ENCODE measurements at regions not wholly inside any gene's neighbourhood (a gene's known extent, or its start where the extent isn't known, plus 50 kb on each side); places are given as distances from the start of the nearest gene placed in this dataset.

- no peak overlapping the region for H3K27ac Mint-ChIP-seq
- intact Hi-C loops (cut with micrococcal nuclease): no loop called here
- Histone ChIP-seq H3K9me3 (ENCODE audit: control insufficient read depth, insufficient read depth, low read length) (no peaks in the 10 kb centered on the region), H3K4me3 (ENCODE audit: low read length) (no peak overlapping the region), H3K4me1 (ENCODE audit: control insufficient read depth, insufficient read depth, low read length) (no peaks in the 10 kb centered on the region), H3K36me3 (ENCODE audit: control insufficient read depth, insufficient read depth, low read length) (no peaks in the 10 kb centered on the region), H3K27me3 (ENCODE audit: control insufficient read depth, insufficient read depth, low read length) (no peaks in the 10 kb centered on the region), H3K27ac (ENCODE audit: low read length) (no peak overlapping the region)
- H3K36me3 Mint-ChIP-seq: no peaks in the 10 kb centered on the region
- TF ChIP-seq, protein P1, sequence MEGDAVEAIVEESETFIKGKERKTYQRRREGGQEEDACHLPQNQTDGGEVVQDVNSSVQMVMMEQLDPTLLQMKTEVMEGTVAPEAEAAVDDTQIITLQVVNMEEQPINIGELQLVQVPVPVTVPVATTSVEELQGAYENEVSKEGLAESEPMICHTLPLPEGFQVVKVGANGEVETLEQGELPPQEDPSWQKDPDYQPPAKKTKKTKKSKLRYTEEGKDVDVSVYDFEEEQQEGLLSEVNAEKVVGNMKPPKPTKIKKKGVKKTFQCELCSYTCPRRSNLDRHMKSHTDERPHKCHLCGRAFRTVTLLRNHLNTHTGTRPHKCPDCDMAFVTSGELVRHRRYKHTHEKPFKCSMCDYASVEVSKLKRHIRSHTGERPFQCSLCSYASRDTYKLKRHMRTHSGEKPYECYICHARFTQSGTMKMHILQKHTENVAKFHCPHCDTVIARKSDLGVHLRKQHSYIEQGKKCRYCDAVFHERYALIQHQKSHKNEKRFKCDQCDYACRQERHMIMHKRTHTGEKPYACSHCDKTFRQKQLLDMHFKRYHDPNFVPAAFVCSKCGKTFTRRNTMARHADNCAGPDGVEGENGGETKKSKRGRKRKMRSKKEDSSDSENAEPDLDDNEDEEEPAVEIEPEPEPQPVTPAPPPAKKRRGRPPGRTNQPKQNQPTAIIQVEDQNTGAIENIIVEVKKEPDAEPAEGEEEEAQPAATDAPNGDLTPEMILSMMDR (IDR thresholded peaks at IDR 0.05): no peak
- DNase-seq (no peak), ATAC-seq (no peak)
- WGBS (ENCODE audit: insufficient coverage): 94% methylated on average over 4 of the region's 4 CpGs
- H3K4me3 Mint-ChIP-seq: no peak overlapping the region
- H3K9me3 Mint-ChIP-seq: no peaks in the 10 kb centered on the region
- peaks cover 11 to 22% of the 10 kb centered on the region in 2 donors for H3K27me3 Mint-ChIP-seq (ENCODE audit: low read depth in 2 of 2)
- no peaks in the 10 kb centered on the region for H3K4me1 Mint-ChIP-seq
Observed at GRCh38 chr4:184885602-184886001, 59.8 kb upstream of the ACSL1 start.

- no peak overlapping the region for H3K27ac ChIP-seq (ENCODE audit: low read length)
- H3K4me3 ChIP-seq (ENCODE audit: low read length): no peak overlapping the region
- no peak overlapping the region for H3K4me3 Mint-ChIP-seq
- no peaks in the 10 kb centered on the region for H3K9me3 ChIP-seq (ENCODE audit: control insufficient read depth, insufficient read depth, low read length)
- DNase-seq: no peak
- intact Hi-C loops (cut with micrococcal nuclease): no loop called here
- H3K27me3 ChIP-seq (ENCODE audit: control insufficient read depth, insufficient read depth, low read length): no peaks in the 10 kb centered on the region
- TF ChIP-seq, protein P1 (IDR thresholded peaks at IDR 0.05): no peak
- H3K36me3 ChIP-seq (ENCODE audit: control insufficient read depth, insufficient read depth, low read length): no peaks in the 10 kb centered on the region
- 81% methylated on average over 1 of the region's 3 CpGs for WGBS (ENCODE audit: insufficient coverage)
- H3K9me3 Mint-ChIP-seq: no peaks in the 10 kb centered on the region
- peaks cover 6 to 24% of the 10 kb centered on the region in 2 donors for H3K27me3 Mint-ChIP-seq (ENCODE audit: low read depth in 2 of 2)
- H3K36me3 Mint-ChIP-seq: no peaks in the 10 kb centered on the region
- no peak for ATAC-seq
- no peaks in the 10 kb centered on the region for H3K4me1 Mint-ChIP-seq
- H3K27ac Mint-ChIP-seq: no peak overlapping the region
- H3K4me1 ChIP-seq (ENCODE audit: control insufficient read depth, insufficient read depth, low read length): no peaks in the 10 kb centered on the region
Observed at GRCh38 chr4:184887333-184887732, 61.6 kb upstream of the ACSL1 start.

GRCh38 chr4:184887947-184888346 lies 62.2 kb upstream of the ACSL1 start:
- Histone ChIP-seq H3K36me3 (ENCODE audit: control insufficient read depth, insufficient read depth, low read length) (no peaks in the 10 kb centered on the region), H3K27me3 (ENCODE audit: control insufficient read depth, insufficient read depth, low read length) (no peaks in the 10 kb centered on the region), H3K9me3 (ENCODE audit: control insufficient read depth, insufficient read depth, low read length) (no peaks in the 10 kb centered on the region), H3K4me3 (ENCODE audit: low read length) (no peak overlapping the region), H3K4me1 (ENCODE audit: control insufficient read depth, insufficient read depth, low read length) (no peaks in the 10 kb centered on the region), H3K27ac (ENCODE audit: low read length) (no peak overlapping the region)
- H3K4me1 Mint-ChIP-seq: no peaks in the 10 kb centered on the region
- ATAC-seq (no peak), DNase-seq (no peak)
- H3K27me3 Mint-ChIP-seq (ENCODE audit: low read depth in 2 of 2): peaks cover 6 to 24% of the 10 kb centered on the region in 2 donors
- no peaks in the 10 kb centered on the region for H3K9me3 Mint-ChIP-seq
- H3K36me3 Mint-ChIP-seq: no peaks in the 10 kb centered on the region
- 93% methylated on average over 6 of the region's 6 CpGs for WGBS (ENCODE audit: insufficient coverage)
- H3K27ac Mint-ChIP-seq: no peak overlapping the region
- no peak overlapping the region for H3K4me3 Mint-ChIP-seq
- intact Hi-C loops (cut with micrococcal nuclease): no loop called here
- TF ChIP-seq, protein P1 (IDR thresholded peaks at IDR 0.05): no peak

DNA sequence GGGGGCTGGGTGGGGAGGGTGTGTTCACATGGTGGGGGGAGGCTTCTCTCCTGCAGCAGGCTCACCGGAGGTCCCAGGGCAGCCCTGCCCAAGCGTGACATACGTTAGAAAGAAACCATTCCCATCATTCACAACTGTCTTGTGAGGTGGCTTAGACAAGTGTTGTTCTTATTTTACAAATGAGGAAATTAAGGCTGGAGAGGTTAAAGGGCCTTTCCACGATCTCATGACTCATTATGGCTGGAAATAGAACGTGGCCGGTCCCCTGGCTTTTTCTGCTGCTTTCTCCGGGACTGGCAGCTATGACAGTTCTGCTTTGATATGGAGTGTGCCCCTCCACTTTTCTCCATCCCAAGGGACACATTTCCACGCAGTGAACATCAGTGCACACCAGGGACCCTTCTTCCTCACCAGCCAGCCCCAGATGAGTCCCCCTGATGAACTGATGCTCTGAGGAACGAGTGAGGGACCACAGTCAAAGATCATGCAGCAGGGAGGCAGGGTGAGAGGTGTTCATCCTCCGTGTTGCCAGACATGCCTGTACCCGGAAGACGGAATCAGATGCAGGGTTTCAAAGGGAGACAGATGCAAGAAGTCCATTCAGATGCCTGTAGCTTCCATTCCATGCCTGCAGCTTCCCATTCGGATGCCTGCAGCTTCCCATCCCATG lies 64.0 kb upstream of the ACSL1 start:
- intact Hi-C loops (cut with micrococcal nuclease): no loop called here
- Histone ChIP-seq H3K27me3 (ENCODE audit: control insufficient read depth, insufficient read depth, low read length) (no peaks in the 10 kb centered on the region), H3K9me3 (ENCODE audit: control insufficient read depth, insufficient read depth, low read length) (no peaks in the 10 kb centered on the region), H3K4me3 (ENCODE audit: low read length) (no peak overlapping the region), H3K4me1 (ENCODE audit: control insufficient read depth, insufficient read depth, low read length) (no peaks in the 10 kb centered on the region), H3K36me3 (ENCODE audit: control insufficient read depth, insufficient read depth, low read length) (no peaks in the 10 kb centered on the region), H3K27ac (ENCODE audit: low read length) (no peak overlapping the region)
- ATAC-seq (no peak), DNase-seq (no peak)
- Mint-ChIP-seq H3K36me3 (no peaks in the 10 kb centered on the region), H3K9me3 (no peaks in the 10 kb centered on the region), H3K4me3 (no peak overlapping the region), H3K4me1 (no peaks in the 10 kb centered on the region), H3K27ac (no peak overlapping the region), H3K27me3 (ENCODE audit: low read depth in 2 of 2) (peaks cover 10 to 40% of the 10 kb centered on the region in 2 donors)
- TF ChIP-seq, protein P1 (IDR thresholded peaks at IDR 0.05): no peak
- 69% methylated on average over 10 of the region's 13 CpGs for WGBS (ENCODE audit: insufficient coverage)
